ENCODE measurements at regions not wholly inside any gene's neighbourhood (a gene's known extent, or its start where the extent isn't known, plus 50 kb on each side); places are given as distances from the start of the nearest gene placed in this dataset.
"Not testable (repeated sequence)": the region's sequence is repeated elsewhere in the genome, so short reads cannot be mapped to it uniquely, and the experiment has no call there.

GRCh38 chr16:21509437-21510086 lies 89.8 kb upstream of the METTL9 start:
- DNase-seq (ENCODE audit: extremely low spot score, unreplicated experiment); H3K27me3 Mint-ChIP-seq; H3K9me3 Mint-ChIP-seq; H3K36me3 Mint-ChIP-seq: not testable (repeated sequence)
- Mint-ChIP-seq H3K27ac (peak overlapping the region; percentile 96), H3K4me3 (peak overlapping the region; percentile 29), H3K4me1 (ENCODE audit: unreplicated experiment) (peaks cover 53% of the 10 kb centered on the region)

GRCh38 chr16:21510869-21511255 lies 88.5 kb upstream of the METTL9 start:
- not testable (repeated sequence) for H3K9me3 Mint-ChIP-seq; H3K27me3 Mint-ChIP-seq; DNase-seq (ENCODE audit: extremely low spot score, unreplicated experiment); H3K4me3 Mint-ChIP-seq
- H3K27ac Mint-ChIP-seq, result peak overlapping the region; percentile 96
- peaks cover 12% of the 10 kb centered on the region for H3K36me3 Mint-ChIP-seq
- H3K4me1 Mint-ChIP-seq (ENCODE audit: unreplicated experiment), result peaks cover 61% of the 10 kb centered on the region

DNA sequence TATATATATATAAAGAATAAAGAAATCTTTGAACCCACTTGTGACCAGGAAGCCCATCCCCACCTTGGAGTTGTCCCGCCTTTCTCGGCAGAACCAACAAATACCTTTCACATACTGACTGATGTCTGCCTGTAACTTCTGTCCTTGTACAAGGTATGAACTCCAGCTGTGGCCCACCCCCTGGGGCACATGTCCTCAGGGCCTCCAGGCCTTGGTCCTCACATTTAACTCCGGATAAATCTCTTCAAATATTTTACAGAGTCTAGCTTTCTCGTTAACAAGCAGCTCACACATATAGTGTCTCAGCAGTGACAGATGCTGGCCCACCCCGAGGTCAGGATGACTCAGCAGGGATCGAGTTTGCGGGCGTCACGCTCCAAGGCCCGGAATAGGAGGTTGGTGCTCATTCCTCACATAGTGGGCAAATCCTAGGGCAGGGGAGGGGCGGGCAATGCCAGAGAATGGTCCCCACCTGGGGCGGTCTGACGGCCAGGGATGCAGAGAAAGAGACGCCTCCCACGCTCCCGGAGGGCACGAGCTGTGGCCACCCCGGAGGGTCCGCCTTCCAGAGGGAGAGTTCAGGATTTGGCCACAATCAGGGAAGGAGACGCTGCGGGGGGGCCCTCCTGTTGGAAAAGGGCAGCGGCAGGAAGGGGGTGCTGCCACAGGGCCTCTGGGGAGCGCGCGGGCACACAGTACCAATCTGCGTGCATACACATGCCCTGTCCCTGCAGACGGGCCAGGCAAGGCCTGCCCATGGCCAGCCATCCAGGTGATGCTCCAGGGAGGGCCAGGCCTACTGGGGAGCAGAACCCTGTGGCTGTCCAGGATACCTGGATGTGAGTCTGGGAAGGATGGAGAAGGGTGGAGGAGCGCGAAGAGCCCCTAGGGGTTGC lies 87.8 kb upstream of the METTL9 start:
- H3K9me3 Mint-ChIP-seq, H3K27me3 Mint-ChIP-seq: not testable (repeated sequence)
- DNase-seq (ENCODE audit: extremely low spot score, unreplicated experiment), result peak; percentile 51
- Mint-ChIP-seq H3K36me3 (peaks cover 14% of the 10 kb centered on the region), H3K27ac (peak overlapping the region; percentile 96), H3K4me1 (ENCODE audit: unreplicated experiment) (peaks cover 64% of the 10 kb centered on the region), H3K4me3 (peak overlapping the region; percentile 77)

DNA sequence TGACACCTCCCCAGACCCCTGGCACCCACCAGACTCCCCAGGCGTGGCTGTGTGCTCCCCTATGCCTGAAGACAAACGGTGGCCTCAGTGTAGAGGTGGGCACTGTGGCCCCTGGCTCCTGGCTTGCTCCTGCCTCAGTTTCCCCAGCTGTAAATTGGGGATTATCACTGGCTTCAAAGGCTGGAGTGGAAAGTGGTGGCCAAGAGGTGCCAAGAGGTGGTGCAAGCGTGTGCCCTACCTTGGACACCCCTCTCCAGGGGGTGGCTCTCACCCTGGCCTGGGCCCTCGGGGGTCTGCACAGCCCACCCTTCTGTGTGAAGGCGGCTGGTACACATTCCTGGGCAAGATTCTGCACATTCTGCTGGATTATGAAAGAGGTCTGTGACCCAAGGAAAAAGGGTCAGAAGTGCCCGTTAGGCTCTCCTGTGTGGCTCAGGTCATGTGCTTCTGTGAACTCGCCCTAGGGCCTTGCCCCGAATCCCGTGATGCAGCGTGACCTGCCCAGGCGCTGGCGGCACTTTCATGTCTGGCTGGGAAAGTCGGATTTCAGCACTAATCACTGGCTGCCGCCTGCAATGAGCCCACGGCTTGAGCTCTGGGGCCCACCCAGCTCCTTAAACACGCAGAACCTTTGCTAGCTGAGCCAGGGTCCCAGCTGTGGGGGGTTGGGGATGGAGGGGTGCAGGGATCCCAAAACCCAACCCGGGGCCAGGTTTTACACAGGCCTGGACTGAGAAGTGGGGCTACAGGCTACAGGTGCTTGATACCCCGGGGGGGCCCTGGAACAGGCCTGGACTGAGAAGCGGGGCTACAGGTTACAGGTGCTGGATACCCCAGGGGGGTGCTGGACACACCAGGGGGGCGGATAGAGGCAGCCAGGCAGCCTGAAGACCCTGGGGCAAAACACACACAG lies 86.8 kb upstream of the METTL9 start:
- not testable (repeated sequence) for H3K9me3 Mint-ChIP-seq; H3K27me3 Mint-ChIP-seq; DNase-seq (ENCODE audit: extremely low spot score, unreplicated experiment)
- Mint-ChIP-seq H3K27ac (peak overlapping the region; percentile 71), H3K36me3 (peaks cover 14% of the 10 kb centered on the region), H3K4me3 (peak overlapping the region; percentile 52), H3K4me1 (ENCODE audit: unreplicated experiment) (peaks cover 64% of the 10 kb centered on the region)

DNA sequence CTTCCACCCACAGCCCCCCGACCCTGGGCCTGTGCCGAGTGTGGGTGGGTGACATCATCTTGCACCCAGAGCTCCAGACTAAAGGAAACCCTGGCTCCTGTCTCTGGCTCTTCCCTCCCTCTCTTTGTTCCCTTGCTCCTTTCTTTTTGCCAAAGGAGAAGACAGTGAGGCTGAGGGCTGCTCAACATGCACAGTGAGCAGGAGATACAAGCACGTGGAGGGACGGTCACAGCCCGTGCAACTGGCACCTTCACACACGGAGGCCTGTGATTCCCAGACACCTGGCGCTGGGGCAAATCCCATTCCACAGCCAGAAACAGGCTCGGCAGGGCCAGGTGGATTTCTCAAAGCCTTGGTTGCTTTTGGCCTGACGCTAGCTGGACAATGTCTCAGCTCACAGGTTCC lies 86.0 kb upstream of the METTL9 start:
- not testable (repeated sequence) for H3K27me3 Mint-ChIP-seq; DNase-seq (ENCODE audit: extremely low spot score, unreplicated experiment); H3K9me3 Mint-ChIP-seq; H3K4me3 Mint-ChIP-seq
- peak overlapping the region; percentile 66 for H3K27ac Mint-ChIP-seq
- peaks cover 14% of the 10 kb centered on the region for H3K36me3 Mint-ChIP-seq
- H3K4me1 Mint-ChIP-seq (ENCODE audit: unreplicated experiment), result peaks cover 61% of the 10 kb centered on the region

- not testable (repeated sequence) for DNase-seq (ENCODE audit: extremely low spot score, unreplicated experiment); H3K27me3 Mint-ChIP-seq; H3K9me3 Mint-ChIP-seq
- Mint-ChIP-seq H3K36me3 (peaks cover 14% of the 10 kb centered on the region), H3K4me1 (ENCODE audit: unreplicated experiment) (peaks cover 59% of the 10 kb centered on the region), H3K4me3 (peak overlapping the region; percentile 36), H3K27ac (peak overlapping the region; percentile 69)
These were observed 85.4 kb upstream of the METTL9 start for GRCh38 chr16:21513812-21514473.

DNA sequence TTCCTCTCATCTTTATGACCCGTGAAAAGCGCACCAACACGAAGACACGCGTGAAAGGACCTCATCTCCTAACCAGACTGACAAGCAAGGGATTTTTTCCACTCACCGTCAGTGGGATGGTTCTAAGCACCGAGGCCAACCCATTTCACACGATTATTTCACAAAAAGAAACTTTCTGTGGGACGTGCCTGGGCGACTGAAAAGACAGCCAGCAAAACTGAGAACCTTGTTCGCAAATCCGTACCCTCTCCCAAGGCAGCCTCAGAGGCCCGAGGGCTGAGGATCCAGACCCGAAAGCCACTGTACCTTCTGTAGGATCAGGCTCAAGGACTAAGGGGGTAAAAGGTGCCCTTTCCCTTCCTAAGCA lies 84.9 kb upstream of the METTL9 start:
- not testable (repeated sequence) for H3K27me3 Mint-ChIP-seq; DNase-seq (ENCODE audit: extremely low spot score, unreplicated experiment); H3K9me3 Mint-ChIP-seq
- Mint-ChIP-seq H3K4me3 (peak overlapping the region; percentile 36), H3K4me1 (ENCODE audit: unreplicated experiment) (peaks cover 58% of the 10 kb centered on the region), H3K27ac (peak overlapping the region; percentile 69), H3K36me3 (peaks cover 17% of the 10 kb centered on the region)

DNA sequence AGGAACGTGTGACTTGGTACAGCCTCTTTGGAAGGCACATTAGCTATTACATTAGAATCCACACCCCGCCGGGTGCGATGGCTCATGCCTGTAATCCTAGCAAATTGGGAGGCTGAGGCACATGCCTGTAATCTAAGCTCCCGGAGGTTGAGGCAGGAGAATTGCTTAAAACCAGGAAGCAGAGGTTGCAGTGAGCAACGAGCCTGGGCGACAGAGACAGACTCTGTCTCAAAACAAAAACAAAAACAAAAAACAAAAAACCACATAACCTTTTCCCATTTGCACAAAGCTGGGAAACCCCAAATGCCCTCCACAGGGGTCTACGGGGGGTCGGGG lies 82.7 kb upstream of the METTL9 start:
- peaks cover 42% of the 10 kb centered on the region for H3K4me1 Mint-ChIP-seq (ENCODE audit: unreplicated experiment)
- H3K4me3 Mint-ChIP-seq; DNase-seq (ENCODE audit: extremely low spot score, unreplicated experiment); H3K27ac Mint-ChIP-seq; H3K9me3 Mint-ChIP-seq; H3K27me3 Mint-ChIP-seq: not testable (repeated sequence)
- peaks cover 13% of the 10 kb centered on the region for H3K36me3 Mint-ChIP-seq

DNA sequence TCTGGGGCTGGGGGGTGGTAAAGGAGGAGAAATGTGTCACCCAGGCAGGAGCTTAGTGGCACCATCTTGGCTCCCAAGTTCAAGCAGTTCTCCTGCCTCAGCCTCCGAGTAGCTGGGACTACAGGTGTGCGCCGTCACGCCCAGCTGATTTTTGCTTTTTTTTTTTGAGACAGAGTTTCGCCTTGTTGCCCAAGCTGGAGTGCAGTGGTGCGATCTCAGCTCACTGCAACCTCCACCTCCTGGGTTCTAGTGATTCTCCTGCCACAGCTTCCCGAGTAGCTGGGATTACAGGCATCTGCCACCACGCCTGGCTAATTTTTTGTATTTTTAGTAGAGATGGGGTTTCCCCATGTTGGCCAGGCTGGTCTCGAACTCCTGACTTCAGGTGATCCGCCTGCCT lies 82.1 kb upstream of the METTL9 start:
- not testable (repeated sequence) for DNase-seq (ENCODE audit: extremely low spot score, unreplicated experiment); H3K9me3 Mint-ChIP-seq; H3K27me3 Mint-ChIP-seq
- Mint-ChIP-seq H3K36me3 (peaks cover 13% of the 10 kb centered on the region), H3K27ac (peak overlapping the region; percentile 80), H3K4me3 (peak overlapping the region; percentile 36), H3K4me1 (ENCODE audit: unreplicated experiment) (peaks cover 42% of the 10 kb centered on the region)

DNA sequence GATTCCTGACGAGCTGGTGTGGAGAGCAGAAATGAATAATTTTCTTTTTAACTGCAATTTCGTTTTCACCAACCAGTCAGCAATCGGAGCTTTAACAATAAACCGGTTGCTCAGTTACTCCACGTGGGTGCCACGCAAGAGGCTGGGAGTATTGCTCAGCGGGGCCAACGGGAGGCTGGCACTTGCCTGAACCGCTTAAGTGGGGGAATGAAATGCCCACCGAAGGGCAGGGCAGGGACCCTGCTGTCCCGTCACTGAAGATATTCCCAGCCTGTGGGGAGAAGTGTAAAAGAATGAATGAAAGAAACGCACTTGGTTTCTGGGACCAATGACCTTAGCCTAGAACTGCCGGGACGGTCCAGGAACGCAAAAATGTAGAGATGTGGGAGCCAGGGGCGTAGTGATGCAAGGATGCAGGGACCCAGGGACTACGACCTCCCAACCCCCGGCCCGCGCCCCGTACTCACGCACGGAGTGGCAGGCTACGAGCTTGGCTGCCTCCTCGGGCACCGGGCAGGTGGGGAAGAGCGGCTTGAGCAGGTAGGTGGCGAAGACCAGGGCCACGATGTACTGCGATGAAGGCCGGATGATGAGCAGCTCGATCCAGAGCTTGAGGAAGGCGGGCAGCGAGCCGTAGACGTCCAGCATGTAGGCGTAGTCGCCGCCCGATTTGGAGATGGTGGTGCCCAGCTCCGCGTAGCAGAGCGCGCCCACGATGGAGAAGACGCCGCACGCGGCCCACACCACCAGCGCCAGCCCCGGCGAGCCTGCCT lies 79.8 kb upstream of the METTL9 start:
- not testable (repeated sequence) for H3K36me3 Mint-ChIP-seq, H3K27me3 Mint-ChIP-seq, H3K9me3 Mint-ChIP-seq
- peaks cover 33% of the 10 kb centered on the region for H3K4me1 Mint-ChIP-seq (ENCODE audit: unreplicated experiment)
- peak overlapping the region; percentile 96 for H3K4me3 Mint-ChIP-seq
- DNase-seq (ENCODE audit: extremely low spot score, unreplicated experiment), result peak; percentile 72
- peak overlapping the region; percentile 99 for H3K27ac Mint-ChIP-seq

GRCh38 chr16:21520134-21521047 lies 79.0 kb upstream of the METTL9 start:
- H3K4me3 Mint-ChIP-seq, result peak overlapping the region; percentile 96

DNA sequence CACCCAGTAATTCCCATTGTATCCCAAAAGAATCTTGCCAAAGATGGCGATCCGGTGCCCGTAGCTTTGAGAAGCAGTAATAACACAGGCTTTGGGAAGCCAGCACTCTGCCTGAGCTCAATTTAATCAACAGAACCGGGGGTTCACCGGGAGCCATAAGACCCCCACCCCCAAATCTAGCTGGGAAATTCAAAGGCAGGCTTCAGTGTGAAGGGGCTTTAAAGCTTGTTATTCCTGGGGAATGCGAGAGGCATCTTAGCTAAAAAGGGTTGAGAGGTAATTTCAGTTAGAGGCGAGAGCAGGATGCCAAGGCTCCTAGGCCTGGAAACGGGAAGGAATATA lies 78.4 kb upstream of the METTL9 start:
- H3K27ac Mint-ChIP-seq, result peak overlapping the region; percentile 92
- peaks cover 23% of the 10 kb centered on the region for H3K4me1 Mint-ChIP-seq (ENCODE audit: unreplicated experiment)
- not testable (repeated sequence) for H3K36me3 Mint-ChIP-seq; DNase-seq (ENCODE audit: extremely low spot score, unreplicated experiment); H3K9me3 Mint-ChIP-seq; H3K27me3 Mint-ChIP-seq
- peak overlapping the region; percentile 82 for H3K4me3 Mint-ChIP-seq

More at GRCh38 chr16:21520134-21521047, 79.0 kb upstream of the METTL9 start:
- peak overlapping the region; percentile 99 for H3K27ac Mint-ChIP-seq
- peak; percentile 100 for DNase-seq (ENCODE audit: extremely low spot score, unreplicated experiment)
- not testable (repeated sequence) for H3K9me3 Mint-ChIP-seq, H3K36me3 Mint-ChIP-seq, H3K27me3 Mint-ChIP-seq
- H3K4me1 Mint-ChIP-seq (ENCODE audit: unreplicated experiment), result peaks cover 29% of the 10 kb centered on the region

Measured in type B pancreatic cell (in vitro differentiated cells).